HCT116 (cell line): ENCODE measurements at regions not wholly inside any gene's neighbourhood (a gene's known extent, or its start where the extent isn't known, plus 50 kb on each side); places are given as distances from the start of the nearest gene placed in this dataset.

Experiments used
- ATAC-seq: fragments of 200-7000 bp; cut with Tn5 transposase; 2 replicates; pipeline ENCODE4 v1.9.1; 2020; ENCODE audit warnings: mild to moderate bottlenecking, moderate library complexity
- BruUV-seq: library from RNA; stranded (reverse); fragments of 400-500 nt; replicated peaks from 2 replicates; lab custom pipeline; 2021; lab: Mats Ljungman, UMichigan
- CTCF ChIA-PET: fragments of 300-600 bp; sonication (Branson Sonifier 250); formaldehyde crosslinking; loops from one replicate; lab custom pipeline; 2021; ENCODE audit warnings: antibody characterized with exemption; lab: Charles Lee
- POLR2A ChIA-PET: fragments of 300-600, 350-600 bp; sonication (Branson Sonifier 250); formaldehyde crosslinking; loops from one replicate; lab custom pipeline; 2021; ENCODE audit warnings: antibody characterized with exemption; lab: Charles Lee
- RAD21 ChIA-PET, 2 experiments: fragments of 300-600 bp; sonication (Branson Sonifier 250); formaldehyde crosslinking; loops; one replicate each; lab custom pipeline; 2023; ENCODE audit warnings: low total read pairs in 2 of 2; ENCODE audit not compliant: uncharacterized antibody in 2 of 2, unreplicated experiment in 2 of 2, low non-redundant PET in 1 of 2; lab: Charles Lee
- DNase-seq: peaks from one replicate; pipeline ENCODE4 v3.0.0-alpha.2; 2010; ENCODE audit warnings: low read depth, low spot score
- H2AFZ ChIP-seq: fragments of 200-600 bp; shearing (Covaris generic), sonication (generic); 2 replicates; pipeline ENCODE4 v1.6.1; 2017; ENCODE audit warnings: low read depth, mixed run types, mixed read lengths, antibody characterized with exemption, low read length; ENCODE audit not compliant: poor library complexity, severe bottlenecking
- H3K27ac ChIP-seq: 2 replicates; pipeline ENCODE4 v1.5.1; 2012; ENCODE audit warnings: low read depth, low read length
- H3K27me3 ChIP-seq: fragments of 200-600 bp; sonication (generic); 2 replicates; pipeline ENCODE4 v1.6.1; 2016; ENCODE audit warnings: mixed run types, low read length, mixed read lengths; ENCODE audit not compliant: insufficient read depth
- H3K36me3 ChIP-seq, 2 experiments: fragments of 200-500 bp in 1 of 2; fragments of 200-600 bp in 1 of 2; sonication (Bioruptor generic) in 1 of 2; sonication (generic) in 1 of 2; 2 replicates each; pipeline versions ENCODE4 v1.5.1 to v1.6.1; 2014 to 2016; ENCODE audit warnings: low read length in 2 of 2, inconsistent platforms in 1 of 2, mixed read lengths in 1 of 2, mixed run types in 1 of 2; ENCODE audit not compliant: insufficient read depth in 2 of 2, control insufficient read depth in 1 of 2
- H3K4me1 ChIP-seq, 2 experiments: fragments of 200-600 bp in 1 of 2; sonication (generic) in 1 of 2; 2 replicates each; pipeline versions ENCODE4 v1.5.1 to v1.6.1; 2012 to 2017; ENCODE audit warnings: low read length in 2 of 2, inconsistent platforms in 1 of 2, mild to moderate bottlenecking in 1 of 2, mixed read lengths in 1 of 2, mixed run types in 1 of 2, moderate library complexity in 1 of 2; ENCODE audit not compliant: insufficient read depth in 2 of 2, control insufficient read depth in 1 of 2
- H3K4me2 ChIP-seq: fragments of 200-600 bp; sonication (generic); 2 replicates; pipeline ENCODE4 v1.6.1; 2017; ENCODE audit warnings: mixed run types, low read length, mixed read lengths
- H3K4me3 ChIP-seq, 2 experiments: fragments of 200-600 bp in 1 of 2; sonication (generic) in 1 of 2; replicated peaks in 1 of 2; 2 replicates each; pipeline ENCODE4 v1.5.1; 2011 to 2016; ENCODE audit warnings: low read length in 2 of 2, control low read depth in 1 of 2, low read depth in 1 of 2, mild to moderate bottlenecking in 1 of 2, mixed read lengths in 1 of 2, mixed run types in 1 of 2
- H3K79me2 ChIP-seq: fragments of 200-600 bp; sonication (generic); 2 replicates; pipeline ENCODE4 v1.6.1; 2017; ENCODE audit warnings: mild to moderate bottlenecking, mixed run types, low read length, moderate library complexity, mixed read lengths; ENCODE audit not compliant: insufficient read depth
- H3K9ac ChIP-seq: fragments of 200-600 bp; sonication (generic); 2 replicates; pipeline ENCODE4 v1.6.1; 2016; ENCODE audit warnings: low read length, mixed read lengths
- H3K9me2 ChIP-seq: fragments of 200-600 bp; sonication (generic), shearing (Covaris generic); 2 replicates; pipeline ENCODE4 v1.6.1; 2017; ENCODE audit warnings: mixed run types, mild to moderate bottlenecking, moderate library complexity; ENCODE audit not compliant: insufficient read depth
- H3K9me3 ChIP-seq, 2 experiments: fragments of 200-500 bp in 1 of 2; fragments of 200-600 bp in 1 of 2; sonication (Bioruptor generic) in 1 of 2; sonication (generic) in 1 of 2; 2 replicates each; pipeline ENCODE4 v1.6.1; 2014 to 2017; ENCODE audit warnings: low read length in 2 of 2, mixed read lengths in 2 of 2, inconsistent platforms in 1 of 2, low read depth in 1 of 2, mild to moderate bottlenecking in 1 of 2, mixed run types in 1 of 2, moderate library complexity in 1 of 2; ENCODE audit not compliant: control insufficient read depth in 1 of 2, insufficient read depth in 1 of 2
- H4K20me1 ChIP-seq: fragments of 200-600 bp; sonication (generic), shearing (Covaris generic); 2 replicates; pipeline ENCODE4 v1.6.1; 2017; ENCODE audit warnings: mixed run types, mild to moderate bottlenecking, moderate library complexity; ENCODE audit not compliant: insufficient read depth
- CBX3 ChIP-seq: IDR thresholded peaks from 2 replicates; pipeline ENCODE4 v1.6.1; 2012; ENCODE audit warnings: low read depth
- CEBPB ChIP-seq: IDR thresholded peaks from 2 replicates; pipeline ENCODE4 v1.6.1; 2012; ENCODE audit warnings: low read depth
- EGR1 ChIP-seq: IDR thresholded peaks from 2 replicates; pipeline ENCODE4 v1.6.1; 2012; ENCODE audit warnings: low read depth
- ELF1 ChIP-seq: IDR thresholded peaks from 2 replicates; pipeline ENCODE4 v1.6.1; 2012; ENCODE audit warnings: low read depth, borderline replicate concordance
- JUND ChIP-seq: IDR thresholded peaks from 2 replicates; pipeline ENCODE4 v1.6.1; 2012
- RAD21 ChIP-seq: IDR thresholded peaks from 2 replicates; pipeline ENCODE4 v1.6.1; 2012; ENCODE audit warnings: low read depth, mild to moderate bottlenecking
- SRF ChIP-seq: IDR thresholded peaks from 2 replicates; pipeline ENCODE4 v1.6.1; 2012; ENCODE audit warnings: low read depth
- ZFX ChIP-seq: fragments of 450-650 bp; IDR thresholded peaks from 2 replicates; pipeline ENCODE4 v1.6.1; 2017
- intact Hi-C: fragments of 100-400 bp; cut with micrococcal nuclease; formaldehyde crosslinking; loops from 2 replicates; pipeline ENCODE4 v1.10.0; 2022
- TF ChIP-seq, protein P1 (sequence below): IDR thresholded peaks from 2 replicates; pipeline ENCODE4 v1.6.1; 2012
- TF ChIP-seq, protein P2 (sequence below): IDR thresholded peaks from 2 replicates; pipeline ENCODE4 v1.6.1; 2012; ENCODE audit warnings: low read depth

DNA sequence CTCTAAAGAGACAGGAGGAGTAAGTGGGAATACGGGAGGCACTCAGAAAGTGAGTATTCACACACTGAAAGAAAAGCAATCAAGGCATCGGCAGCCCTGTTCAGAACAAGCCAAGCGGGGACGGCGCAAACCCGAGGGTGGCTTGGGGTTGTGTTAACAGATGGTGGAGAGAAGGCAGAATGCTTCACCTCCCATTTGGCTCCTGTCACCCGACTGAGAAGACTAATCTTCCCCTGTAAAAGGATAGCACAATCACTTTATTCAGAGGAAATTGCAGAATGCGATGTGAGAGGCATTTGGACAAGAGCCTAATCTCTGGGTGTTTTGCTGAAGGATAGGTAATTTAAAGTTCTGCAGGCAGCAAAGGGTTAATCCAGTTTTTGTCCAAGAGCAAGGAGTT, 119.3 kb upstream of the WSCD1 start:
- H3K9me3 ChIP-seq = no peaks in the 10 kb centered on the region
- no TSS peak for BruUV-seq
- H3K9me2 ChIP-seq = no peaks in the 10 kb centered on the region
- H3K4me3 ChIP-seq = no peak overlapping the region
- peaks cover 59% of the 10 kb centered on the region for H3K27me3 ChIP-seq
- no peak overlapping the region for H3K27ac ChIP-seq
- H3K36me3 ChIP-seq = no peaks in the 10 kb centered on the region
- TF ChIP-seq JUND (no peak), SRF (no peak), EGR1 (no peak), ELF1 (no peak), CEBPB (no peak)
- TF ChIP-seq, protein P1, sequence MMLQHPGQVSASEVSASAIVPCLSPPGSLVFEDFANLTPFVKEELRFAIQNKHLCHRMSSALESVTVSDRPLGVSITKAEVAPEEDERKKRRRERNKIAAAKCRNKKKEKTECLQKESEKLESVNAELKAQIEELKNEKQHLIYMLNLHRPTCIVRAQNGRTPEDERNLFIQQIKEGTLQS = no peak
- no peaks in the 10 kb centered on the region for H3K79me2 ChIP-seq
- no peak overlapping the region for H2AFZ ChIP-seq
- H3K9ac ChIP-seq = no peak overlapping the region
- ATAC-seq (no peak), DNase-seq (no peak)
- no peak overlapping the region for H3K4me2 ChIP-seq
- no peaks in the 10 kb centered on the region for H4K20me1 ChIP-seq
- H3K4me1 ChIP-seq = no peaks in the 10 kb centered on the region
- CTCF ChIA-PET = no interaction called here
- RAD21 ChIA-PET = no interaction called here
- POLR2A ChIA-PET = no interaction called here
- intact Hi-C loops = no loop called here

DNA sequence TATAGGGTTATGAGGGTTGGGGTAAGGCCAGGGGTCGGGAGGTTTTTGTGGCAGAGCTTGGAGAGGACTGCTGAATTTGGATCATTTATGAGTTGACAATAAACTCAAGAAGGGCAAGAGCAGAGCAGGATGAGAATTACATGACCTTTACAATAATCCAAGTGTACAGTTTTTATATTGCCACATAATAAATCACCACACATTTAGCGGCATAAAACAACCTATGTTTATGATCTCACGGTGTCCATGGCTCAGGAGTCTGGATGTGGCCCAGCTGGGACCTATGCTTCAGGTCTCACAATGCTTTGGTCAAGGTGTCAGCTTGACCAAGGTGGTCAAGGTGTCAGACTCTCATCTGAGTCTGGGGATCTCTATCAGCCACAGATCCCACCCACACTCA, 118.3 kb upstream of the WSCD1 start:
- intact Hi-C loops = no loop called here
- H3K36me3 ChIP-seq = no peaks in the 10 kb centered on the region
- TF ChIP-seq CEBPB = no peak
- TF ChIP-seq ZFX = no peak
- TF ChIP-seq CBX3 = no peak
- TF ChIP-seq RAD21 = no peak
- TF ChIP-seq, protein P2, sequence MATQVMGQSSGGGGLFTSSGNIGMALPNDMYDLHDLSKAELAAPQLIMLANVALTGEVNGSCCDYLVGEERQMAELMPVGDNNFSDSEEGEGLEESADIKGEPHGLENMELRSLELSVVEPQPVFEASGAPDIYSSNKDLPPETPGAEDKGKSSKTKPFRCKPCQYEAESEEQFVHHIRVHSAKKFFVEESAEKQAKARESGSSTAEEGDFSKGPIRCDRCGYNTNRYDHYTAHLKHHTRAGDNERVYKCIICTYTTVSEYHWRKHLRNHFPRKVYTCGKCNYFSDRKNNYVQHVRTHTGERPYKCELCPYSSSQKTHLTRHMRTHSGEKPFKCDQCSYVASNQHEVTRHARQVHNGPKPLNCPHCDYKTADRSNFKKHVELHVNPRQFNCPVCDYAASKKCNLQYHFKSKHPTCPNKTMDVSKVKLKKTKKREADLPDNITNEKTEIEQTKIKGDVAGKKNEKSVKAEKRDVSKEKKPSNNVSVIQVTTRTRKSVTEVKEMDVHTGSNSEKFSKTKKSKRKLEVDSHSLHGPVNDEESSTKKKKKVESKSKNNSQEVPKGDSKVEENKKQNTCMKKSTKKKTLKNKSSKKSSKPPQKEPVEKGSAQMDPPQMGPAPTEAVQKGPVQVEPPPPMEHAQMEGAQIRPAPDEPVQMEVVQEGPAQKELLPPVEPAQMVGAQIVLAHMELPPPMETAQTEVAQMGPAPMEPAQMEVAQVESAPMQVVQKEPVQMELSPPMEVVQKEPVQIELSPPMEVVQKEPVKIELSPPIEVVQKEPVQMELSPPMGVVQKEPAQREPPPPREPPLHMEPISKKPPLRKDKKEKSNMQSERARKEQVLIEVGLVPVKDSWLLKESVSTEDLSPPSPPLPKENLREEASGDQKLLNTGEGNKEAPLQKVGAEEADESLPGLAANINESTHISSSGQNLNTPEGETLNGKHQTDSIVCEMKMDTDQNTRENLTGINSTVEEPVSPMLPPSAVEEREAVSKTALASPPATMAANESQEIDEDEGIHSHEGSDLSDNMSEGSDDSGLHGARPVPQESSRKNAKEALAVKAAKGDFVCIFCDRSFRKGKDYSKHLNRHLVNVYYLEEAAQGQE = no peak
- TF ChIP-seq EGR1 = no peak
- TF ChIP-seq, all 23 proteins: peak for 0
- H3K4me2 ChIP-seq = no peak overlapping the region
- H3K9me2 ChIP-seq = no peaks in the 10 kb centered on the region
- no peak overlapping the region for H3K4me3 ChIP-seq
- peaks cover 69% of the 10 kb centered on the region for H3K27me3 ChIP-seq
- no peaks in the 10 kb centered on the region for H3K9me3 ChIP-seq
- ATAC-seq (no peak), DNase-seq (no peak)
- no peak overlapping the region for H3K9ac ChIP-seq
- no peaks in the 10 kb centered on the region for H3K4me1 ChIP-seq
- no peak overlapping the region for H2AFZ ChIP-seq
- RAD21 ChIA-PET = no interaction called here
- no peaks in the 10 kb centered on the region for H4K20me1 ChIP-seq
- POLR2A ChIA-PET = no interaction called here
- no peaks in the 10 kb centered on the region for H3K79me2 ChIP-seq
- H3K27ac ChIP-seq = no peak overlapping the region
- CTCF ChIA-PET = no interaction called here
- no TSS peak for BruUV-seq
